ENCODE measurements at regions not wholly inside any gene's neighbourhood (a gene's known extent, or its start where the extent isn't known, plus 50 kb on each side); places are given as distances from the start of the nearest gene placed in this dataset.

GRCh38 chr4:128470492-128471053 is 183.0 kb upstream of the PGRMC2 start:
- no peak overlapping the region for H3K4me3 ChIP-seq (replicated peaks; ENCODE audit: low read depth, low read length)
- TF ChIP-seq CTCF (IDR thresholded peaks at IDR 0.05; ENCODE audit: low read depth, low read length, missing control alignments) = no peak
- no peak for DNase-seq (ENCODE audit: extremely low read depth, low read depth)

- peak; percentile 78 for DNase-seq (ENCODE audit: extremely low read depth, low read depth)
- TF ChIP-seq CTCF (IDR thresholded peaks at IDR 0.05; ENCODE audit: low read depth, low read length, missing control alignments) = no peak
- no peak overlapping the region for H3K4me3 ChIP-seq (replicated peaks; ENCODE audit: low read depth, low read length)
Measured at GRCh38 chr4:128468123-128468989, 180.7 kb upstream of the PGRMC2 start.

- H3K4me3 ChIP-seq (replicated peaks; ENCODE audit: low read depth, low read length) = no peak overlapping the region
- TF ChIP-seq CTCF (IDR thresholded peaks at IDR 0.05; ENCODE audit: low read depth, low read length, missing control alignments) = no peak
- no peak for DNase-seq (ENCODE audit: extremely low read depth, low read depth)
Measured at GRCh38 chr4:128465523-128465922, 177.9 kb upstream of the PGRMC2 start.

- H3K4me3 ChIP-seq (replicated peaks; ENCODE audit: low read depth, low read length) = no peak overlapping the region
- no peak for DNase-seq (ENCODE audit: extremely low read depth, low read depth)
- TF ChIP-seq CTCF (IDR thresholded peaks at IDR 0.05; ENCODE audit: low read depth, low read length, missing control alignments) = no peak
Measured at GRCh38 chr4:128463006-128463405, 175.4 kb upstream of the PGRMC2 start.

- no peak for DNase-seq (ENCODE audit: extremely low read depth, low read depth)
- no peak overlapping the region for H3K4me3 ChIP-seq (replicated peaks; ENCODE audit: low read depth, low read length)
- TF ChIP-seq CTCF (IDR thresholded peaks at IDR 0.05; ENCODE audit: low read depth, low read length, missing control alignments) = no peak
Measured at GRCh38 chr4:128462103-128462783, 174.6 kb upstream of the PGRMC2 start.

- peak; percentile 46 for DNase-seq (ENCODE audit: extremely low read depth, low read depth)
- no peak for TF ChIP-seq CTCF (IDR thresholded peaks at IDR 0.05; ENCODE audit: low read depth, low read length, missing control alignments)
- H3K4me3 ChIP-seq (replicated peaks; ENCODE audit: low read depth, low read length) = no peak overlapping the region
Measured at GRCh38 chr4:128461291-128462102, 173.9 kb upstream of the PGRMC2 start.

Measured in HFF-Myc (cell line).